HepG2 (cell line): ENCODE measurements at regions not wholly inside any gene's neighbourhood (a gene's known extent, or its start where the extent isn't known, plus 50 kb on each side); places are given as distances from the start of the nearest gene placed in this dataset.

Experiments
- ATF1 ChIP-seq: IDR thresholded peaks from 2 replicates; pipeline ENCODE4 v1.6.1; 2016; ENCODE audit warnings: mild to moderate bottlenecking, control low read depth
- ATF6 ChIP-seq: sonication (generic); formaldehyde crosslinking; conservative IDR thresholded peaks from 2 replicates; pipeline ENCODE4 v1.4.0; 2020; ENCODE audit warnings: missing genetic modification reagents
- ETV5 ChIP-seq: IDR thresholded peaks from 2 replicates; pipeline ENCODE4 v1.6.1; 2018; ENCODE audit warnings: missing biosample characterization, missing genetic modification reagents, inconsistent platforms, borderline replicate concordance
- HDAC1 ChIP-seq: sonication (generic); formaldehyde crosslinking; IDR thresholded peaks from 2 replicates; pipeline ENCODE4 v1.5.1; 2020; ENCODE audit warnings: mild to moderate bottlenecking, missing genetic modification reagents
- HOXA7 ChIP-seq: sonication (generic); formaldehyde crosslinking; IDR thresholded peaks from 2 replicates; pipeline ENCODE4 v1.8.1; 2022; ENCODE audit warnings: mild to moderate bottlenecking, missing genetic modification reagents, moderate library complexity
- LBX2 ChIP-seq: sonication (generic); formaldehyde crosslinking; IDR thresholded peaks from 2 replicates; pipeline ENCODE4 v1.5.0; 2020; ENCODE audit warnings: missing genetic modification reagents, mild to moderate bottlenecking, borderline replicate concordance
- MAFF ChIP-seq: IDR thresholded peaks from 2 replicates; pipeline ENCODE4 v1.6.1; 2011; ENCODE audit warnings: low read depth, low read length, improper control_type of control experiment
- MNT ChIP-seq: fragments of 450-650 bp; IDR thresholded peaks from 2 replicates; pipeline ENCODE4 v1.6.1; 2016
- NBN ChIP-seq: fragments of 450-650 bp; conservative IDR thresholded peaks from 2 replicates; pipeline ENCODE4 v1.6.1; 2017
- SRF ChIP-seq: IDR thresholded peaks from 2 replicates; pipeline ENCODE4 v1.6.1; 2011; ENCODE audit warnings: mild to moderate bottlenecking, low read depth, low read length, moderate library complexity
- ZBTB43 ChIP-seq: sonication (generic); formaldehyde crosslinking; conservative IDR thresholded peaks from 2 replicates; pipeline ENCODE4 v1.4.0; 2020; ENCODE audit warnings: missing genetic modification reagents
- ZFP1 ChIP-seq: IDR thresholded peaks from 2 replicates; pipeline ENCODE4 v1.6.1; 2016
- ZFYVE20 ChIP-seq: sonication (generic); formaldehyde crosslinking; IDR thresholded peaks from 2 replicates; pipeline ENCODE4 v1.8.0; 2023; ENCODE audit warnings: low read depth, mild to moderate bottlenecking, moderate library complexity, missing genetic modification reagents, borderline replicate concordance
- ZMAT3 ChIP-seq: sonication (generic); formaldehyde crosslinking; conservative IDR thresholded peaks from 2 replicates; pipeline ENCODE4 v1.7.0; 2021; ENCODE audit warnings: missing genetic modification reagents
- ZNF326 ChIP-seq: sonication (generic); formaldehyde crosslinking; IDR thresholded peaks from 2 replicates; pipeline ENCODE4 v1.4.0; 2020; ENCODE audit warnings: missing genetic modification reagents, borderline replicate concordance
- ZNF577 ChIP-seq: sonication (generic); formaldehyde crosslinking; IDR thresholded peaks from 2 replicates; pipeline ENCODE4 v1.4.0; 2020; ENCODE audit warnings: mild to moderate bottlenecking, low read depth, missing genetic modification reagents, borderline replicate concordance
- ZNF609 ChIP-seq: sonication (generic); formaldehyde crosslinking; IDR thresholded peaks from 2 replicates; pipeline ENCODE4 v1.4.0; 2020; ENCODE audit warnings: mild to moderate bottlenecking, missing genetic modification reagents, borderline replicate concordance
- ZNF660 ChIP-seq: sonication (generic); formaldehyde crosslinking; IDR thresholded peaks from 2 replicates; pipeline ENCODE4 v1.5.1; 2020; ENCODE audit warnings: mild to moderate bottlenecking, low read depth, missing genetic modification reagents, borderline replicate concordance

GRCh38 chr4:87911252-87911774 is 64.2 kb upstream of the SPP1 start (continued):
- TF ChIP-seq MNT (no peak), ZNF660 (CRISPR knock-in tag) (no peak), ETV5 (peak; percentile 62; the same call in 1 of the 2 replicates), NBN (no peak), LBX2 (CRISPR knock-in tag) (no peak), ZBTB43 (no peak; the same call in 1 of the 2 replicates), ATF6 (no peak; the same call in 1 of the 2 replicates), ZNF609 (CRISPR knock-in tag) (peak; percentile 60; the same call in 1 of the 2 replicates), ZNF326 (CRISPR knock-in tag) (no peak), ZMAT3 (CRISPR knock-in tag) (no peak), ZFP1 (CRISPR knock-in tag) (no peak), HOXA7 (CRISPR knock-in tag) (no peak), ZFYVE20 (no peak), SRF (no peak), ZNF577 (CRISPR knock-in tag) (no peak), MAFF (no peak), ATF1 (CRISPR knock-in tag) (no peak), HDAC1 (CRISPR knock-in tag) (peak; percentile 67)
